Epithelial cell of esophagus (primary cell): ENCODE measurements at regions not wholly inside any gene's neighbourhood (a gene's known extent, or its start where the extent isn't known, plus 50 kb on each side); places are given as distances from the start of the nearest gene placed in this dataset.

Experiments
- DNase-seq: peaks from one replicate; pipeline ENCODE4 v3.0.0; 2010; ENCODE audit warnings: low read depth
- H3K4me3 ChIP-seq: 2 replicates; pipeline ENCODE4 v1.5.1; 2011; ENCODE audit warnings: mild to moderate bottlenecking, low read length, control low read depth
- TF ChIP-seq, protein P1 (sequence below): IDR thresholded peaks from 2 replicates; pipeline ENCODE4 v1.5.1; 2011; ENCODE audit warnings: low read depth, mild to moderate bottlenecking, low read length, control low read depth, inconsistent platforms; ENCODE audit not compliant: insufficient read depth; ENCODE audit errors: missing control alignments

DNA sequence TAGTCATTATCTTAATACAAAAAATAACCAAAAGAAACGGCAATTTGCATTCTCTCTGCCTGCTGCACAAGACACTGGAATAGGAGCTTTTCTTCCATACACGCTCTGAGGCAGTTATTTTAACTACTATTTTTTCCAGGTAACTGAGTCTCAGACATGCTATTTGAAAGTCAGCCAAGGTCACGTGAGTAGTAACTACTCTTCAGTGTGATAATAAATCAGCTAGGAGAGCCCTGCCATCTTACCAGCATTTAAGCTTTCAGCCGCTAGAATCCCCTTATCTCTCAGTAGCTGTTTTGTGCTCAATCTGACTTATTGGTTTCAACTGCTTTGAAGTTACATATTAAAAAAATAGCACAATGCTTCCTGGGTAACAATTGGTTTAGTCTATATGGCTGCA lies 84.5 kb downstream of the NRN1 start:
- H3K4me3 ChIP-seq, result no peak overlapping the region
- no peak for DNase-seq
- TF ChIP-seq, protein P1, sequence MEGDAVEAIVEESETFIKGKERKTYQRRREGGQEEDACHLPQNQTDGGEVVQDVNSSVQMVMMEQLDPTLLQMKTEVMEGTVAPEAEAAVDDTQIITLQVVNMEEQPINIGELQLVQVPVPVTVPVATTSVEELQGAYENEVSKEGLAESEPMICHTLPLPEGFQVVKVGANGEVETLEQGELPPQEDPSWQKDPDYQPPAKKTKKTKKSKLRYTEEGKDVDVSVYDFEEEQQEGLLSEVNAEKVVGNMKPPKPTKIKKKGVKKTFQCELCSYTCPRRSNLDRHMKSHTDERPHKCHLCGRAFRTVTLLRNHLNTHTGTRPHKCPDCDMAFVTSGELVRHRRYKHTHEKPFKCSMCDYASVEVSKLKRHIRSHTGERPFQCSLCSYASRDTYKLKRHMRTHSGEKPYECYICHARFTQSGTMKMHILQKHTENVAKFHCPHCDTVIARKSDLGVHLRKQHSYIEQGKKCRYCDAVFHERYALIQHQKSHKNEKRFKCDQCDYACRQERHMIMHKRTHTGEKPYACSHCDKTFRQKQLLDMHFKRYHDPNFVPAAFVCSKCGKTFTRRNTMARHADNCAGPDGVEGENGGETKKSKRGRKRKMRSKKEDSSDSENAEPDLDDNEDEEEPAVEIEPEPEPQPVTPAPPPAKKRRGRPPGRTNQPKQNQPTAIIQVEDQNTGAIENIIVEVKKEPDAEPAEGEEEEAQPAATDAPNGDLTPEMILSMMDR, result no peak

GRCh38 chr6:5909721-5910120 lies 97.0 kb downstream of the NRN1 start:
- no peak for DNase-seq
- TF ChIP-seq, protein P1, result no peak
- H3K4me3 ChIP-seq, result no peak overlapping the region

DNA sequence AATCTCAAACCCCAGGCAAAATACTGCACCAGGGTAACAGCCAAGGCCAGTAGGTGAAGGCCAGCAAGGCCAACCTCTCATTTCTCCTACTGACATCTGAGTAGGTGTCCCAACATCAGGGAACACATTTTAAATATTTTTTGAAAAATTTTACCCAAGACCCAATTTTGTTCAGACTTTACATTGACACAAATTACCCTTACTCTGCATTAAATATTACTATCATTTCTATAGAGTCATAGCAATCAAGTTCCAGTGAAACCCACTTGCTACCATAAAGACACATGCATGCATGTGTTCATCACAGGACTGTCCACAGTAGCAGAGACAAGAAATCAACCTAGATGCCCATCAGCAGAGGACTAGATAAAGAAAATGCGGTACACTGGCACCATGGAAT lies 99.9 kb downstream of the NRN1 start:
- no peak overlapping the region for H3K4me3 ChIP-seq
- TF ChIP-seq, protein P1, result no peak
- DNase-seq, result no peak

- no peak for DNase-seq
Observed at GRCh38 chr6:5906340-5906670, 100.4 kb downstream of the NRN1 start.

GRCh38 chr6:5905431-5906339 lies 101.0 kb downstream of the NRN1 start:
- peak; percentile 62 for DNase-seq
- TF ChIP-seq, protein P1, result no peak
- H3K4me3 ChIP-seq, result no peak overlapping the region

More at GRCh38 chr6:5906340-5906670, 100.4 kb downstream of the NRN1 start:
- TF ChIP-seq, protein P1, result no peak
- no peak overlapping the region for H3K4me3 ChIP-seq

DNA sequence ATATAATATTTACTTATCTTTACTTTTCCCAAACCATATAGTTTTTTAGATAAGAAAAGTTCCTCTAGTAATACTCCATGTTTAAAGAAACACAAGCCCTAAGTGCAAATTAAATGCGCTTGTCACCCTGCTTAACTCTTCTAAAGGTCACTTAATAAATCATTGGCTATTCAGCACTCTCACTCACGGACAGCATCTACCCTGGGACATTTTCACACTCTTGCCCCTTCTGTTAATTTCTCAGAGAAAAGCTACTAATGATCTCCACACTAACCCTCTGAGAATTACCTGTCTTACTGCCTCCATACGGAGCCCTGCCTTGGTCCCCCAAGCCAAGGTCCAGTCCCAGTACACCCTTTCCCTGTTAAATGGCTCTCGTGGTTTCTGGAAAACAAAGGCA lies 102.2 kb downstream of the NRN1 start:
- H3K4me3 ChIP-seq, result no peak overlapping the region
- TF ChIP-seq, protein P1, result no peak
- DNase-seq, result no peak
